ENCODE measurements at regions not wholly inside any gene's neighbourhood (a gene's known extent, or its start where the extent isn't known, plus 50 kb on each side); places are given as distances from the start of the nearest gene placed in this dataset.
A peak's percentile ranks its signal among the peaks of the same experiment; 100 is the strongest.

GRCh38 chr15:70170096-70170699, 72.5 kb upstream of the TLE3 start:
- DNase-seq = no peak

- DNase-seq = no peak
Observed at GRCh38 chr15:70169147-70169546, 71.4 kb upstream of the TLE3 start.

DNA sequence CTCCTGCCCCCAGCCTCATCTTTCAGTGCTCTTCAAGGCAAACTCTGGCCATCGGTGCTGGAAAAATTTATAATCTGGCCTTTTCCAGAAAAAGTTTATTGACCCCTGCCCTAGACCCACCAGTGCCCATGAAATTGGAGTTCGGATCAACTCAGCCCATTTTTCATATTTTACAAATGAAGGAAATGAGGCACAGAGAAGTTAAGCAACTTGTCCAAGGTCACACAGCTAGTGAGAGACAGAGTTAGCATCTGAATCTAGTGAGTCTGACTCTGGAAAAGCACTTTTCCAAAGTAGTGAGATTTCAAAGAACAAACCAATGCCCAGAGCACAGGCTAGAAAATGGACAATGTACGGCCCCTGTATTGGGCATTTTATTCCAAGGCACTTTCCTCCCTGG, 69.4 kb upstream of the TLE3 start:
- no peak for DNase-seq

GRCh38 chr15:70166506-70167087, 68.9 kb upstream of the TLE3 start:
- no peak for DNase-seq

DNA sequence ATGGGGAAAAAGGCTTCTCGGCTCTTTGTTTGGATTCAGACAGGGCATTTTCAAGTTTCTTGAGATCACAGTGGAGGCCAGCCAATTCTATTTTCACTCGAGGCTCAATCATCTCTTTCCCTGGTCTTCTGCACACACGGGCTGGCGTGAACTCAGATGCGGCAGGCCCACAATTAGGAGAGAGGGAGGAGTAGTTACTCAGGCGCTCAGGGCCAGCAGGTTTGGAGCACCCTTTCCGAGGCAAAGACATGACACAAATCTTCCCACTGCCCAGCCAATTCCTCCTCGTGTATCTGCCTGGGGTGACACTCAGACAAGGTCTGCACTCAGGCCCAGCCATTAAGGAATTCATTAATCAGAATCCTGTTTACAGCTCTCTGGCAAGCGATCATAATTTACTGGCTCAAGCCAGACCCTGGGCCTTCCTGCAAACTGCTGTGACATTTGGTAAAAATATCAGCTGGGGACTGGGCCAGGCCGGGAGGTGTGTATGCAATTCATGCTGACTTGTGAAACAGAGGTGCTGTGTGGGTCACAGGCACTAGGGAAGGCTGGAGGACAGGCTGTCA, 68.1 kb upstream of the TLE3 start:
- no peak for DNase-seq

DNA sequence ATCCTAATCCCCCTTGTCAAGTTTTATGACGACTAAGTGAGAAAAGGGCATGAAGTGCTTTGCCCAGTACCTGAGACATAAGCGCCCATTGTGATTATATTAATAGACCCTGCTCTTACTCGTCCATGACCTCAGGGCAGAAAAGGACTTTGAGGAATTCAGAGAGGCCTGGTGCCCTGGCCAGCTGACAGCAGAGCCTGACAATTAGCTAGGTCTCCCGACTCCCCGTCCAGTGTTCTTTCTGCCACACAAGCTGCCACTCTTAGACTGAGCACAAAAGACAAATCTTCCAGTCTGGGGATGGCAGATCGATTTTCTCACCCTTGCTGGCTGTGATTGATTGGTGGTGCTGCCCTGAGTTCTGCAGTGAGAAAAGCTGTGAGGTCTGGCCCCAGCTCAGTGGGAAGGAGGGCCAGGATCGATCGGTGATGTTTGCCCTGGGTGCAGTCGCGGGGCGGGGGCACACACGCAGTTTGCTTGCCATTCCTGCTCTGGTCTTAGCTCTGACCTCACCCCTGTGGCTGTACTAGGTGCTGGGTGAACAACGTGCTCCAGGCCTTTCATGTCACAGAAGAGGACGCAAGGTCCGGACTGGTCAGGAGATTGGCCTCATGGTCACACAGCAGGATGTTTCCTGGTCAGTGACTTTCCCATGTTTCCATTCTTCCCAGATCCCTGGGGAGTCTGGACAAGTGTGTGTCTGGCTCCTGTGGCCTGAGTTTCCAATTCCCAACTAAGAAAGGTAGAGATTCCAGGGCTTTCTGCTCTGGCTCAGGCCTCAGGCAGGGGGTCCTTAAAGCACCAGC, 67.4 kb upstream of the TLE3 start:
- DNase-seq = no peak

GRCh38 chr15:70164156-70164900, 66.6 kb upstream of the TLE3 start:
- no peak for DNase-seq

DNA sequence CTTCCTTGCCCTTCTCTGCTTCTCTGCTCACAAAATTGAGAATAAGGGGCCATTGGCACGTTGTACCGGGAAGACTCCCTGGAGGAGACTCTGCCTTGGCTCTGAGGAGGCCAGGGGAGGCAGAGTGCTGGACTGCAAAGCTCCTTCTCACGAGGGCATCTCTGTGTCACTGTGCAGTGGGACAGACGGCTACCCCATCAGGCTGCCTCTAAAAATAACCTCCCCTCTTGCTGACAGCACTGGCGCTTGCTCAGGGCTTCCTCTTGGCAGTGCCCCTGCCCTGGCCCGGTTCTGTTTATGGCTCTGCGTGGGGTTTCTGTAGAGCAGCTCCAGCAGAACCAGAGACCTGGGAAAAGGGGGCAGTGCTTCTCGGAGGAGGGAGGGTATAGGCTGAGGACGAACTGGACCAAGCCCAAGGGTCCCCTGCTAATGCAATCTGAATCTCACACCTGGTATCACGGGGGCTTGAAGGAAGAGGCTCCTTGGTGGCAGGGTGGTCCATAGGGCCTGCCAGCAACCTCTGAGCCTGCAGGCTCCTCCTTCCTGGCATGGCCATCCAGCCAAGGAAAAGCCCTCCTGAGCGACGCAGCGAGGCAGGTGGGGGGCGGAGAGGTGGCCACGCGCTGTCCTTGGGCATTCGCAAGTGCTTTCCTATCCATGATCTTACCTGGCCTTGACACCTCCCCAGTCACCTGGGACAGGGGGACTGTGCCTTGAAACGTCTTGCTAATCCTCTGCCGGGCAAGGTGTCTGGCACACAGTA, 63.3 kb upstream of the TLE3 start:
- DNase-seq = peak; percentile 56

DNA sequence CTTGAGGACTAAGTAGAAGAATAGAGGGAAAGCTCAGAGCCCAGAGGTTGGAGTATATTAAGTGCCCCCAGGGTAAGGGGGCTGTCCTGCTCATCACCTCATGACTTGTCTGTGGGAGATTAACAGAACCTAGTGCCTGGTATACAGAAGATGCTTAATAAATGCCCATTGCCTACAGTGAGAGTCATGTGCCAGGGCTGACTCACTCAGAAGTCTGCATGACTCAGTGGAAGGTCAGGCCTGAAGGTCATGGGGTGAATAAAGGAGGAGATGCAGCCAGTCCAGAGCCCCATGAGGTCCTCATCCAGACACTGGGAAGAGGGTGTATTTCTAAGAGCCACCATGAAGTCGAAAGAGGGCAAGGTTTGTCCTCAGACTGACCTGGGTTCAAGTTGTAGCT, 62.5 kb upstream of the TLE3 start:
- DNase-seq = peak; percentile 61

GRCh38 chr15:70159713-70160009, 61.9 kb upstream of the TLE3 start:
- DNase-seq = no peak

- DNase-seq = no peak
Observed at GRCh38 chr15:70159001-70159712, 61.4 kb upstream of the TLE3 start.

GRCh38 chr15:70158309-70159000, 60.7 kb upstream of the TLE3 start:
- DNase-seq = no peak

GRCh38 chr15:70156671-70157271, 59.1 kb upstream of the TLE3 start:
- DNase-seq = no peak

GRCh38 chr15:70154718-70155347, 57.1 kb upstream of the TLE3 start:
- DNase-seq = no peak

DNA sequence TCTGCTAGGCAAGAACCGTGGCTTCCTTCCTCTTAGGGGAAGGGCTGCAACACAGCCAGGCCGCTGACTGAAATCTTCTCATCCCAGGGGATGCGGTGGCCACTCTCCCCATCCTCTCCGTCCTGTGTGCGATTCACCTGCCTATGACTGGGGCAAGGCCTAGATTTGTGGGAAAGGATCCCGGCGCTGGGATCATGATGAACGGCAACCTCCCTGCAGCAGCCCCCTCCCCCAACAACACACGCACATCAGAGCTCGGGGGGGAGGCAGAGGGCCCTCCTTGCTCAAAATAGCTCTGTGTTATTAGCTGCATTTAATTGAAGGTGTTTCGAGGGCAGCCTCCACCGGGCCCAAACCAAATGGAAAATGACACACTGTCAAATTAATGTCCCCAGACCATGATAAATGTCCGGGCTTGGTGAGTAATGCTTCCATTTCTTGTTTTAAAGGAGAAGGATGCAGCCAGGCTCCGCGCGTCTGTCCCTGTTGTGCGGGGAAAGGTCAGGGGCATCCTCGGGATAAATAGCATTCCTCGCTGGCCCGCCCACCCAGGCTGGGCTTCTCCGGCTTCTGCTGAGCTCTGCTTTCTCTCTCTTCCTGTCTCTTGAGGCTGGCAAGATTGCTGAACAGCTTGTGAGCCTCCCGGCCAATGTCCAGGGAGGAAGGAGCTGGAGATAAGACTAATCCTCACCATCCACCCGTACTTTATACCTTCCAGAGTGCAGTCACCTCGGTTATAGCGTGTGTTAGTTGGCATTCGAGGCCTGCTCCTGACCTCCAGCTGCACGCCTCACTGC, 56.4 kb upstream of the TLE3 start:
- peak; percentile 40 for DNase-seq

- DNase-seq = peak; percentile 82
Observed at GRCh38 chr15:70152070-70152480, 54.4 kb upstream of the TLE3 start.

DNA sequence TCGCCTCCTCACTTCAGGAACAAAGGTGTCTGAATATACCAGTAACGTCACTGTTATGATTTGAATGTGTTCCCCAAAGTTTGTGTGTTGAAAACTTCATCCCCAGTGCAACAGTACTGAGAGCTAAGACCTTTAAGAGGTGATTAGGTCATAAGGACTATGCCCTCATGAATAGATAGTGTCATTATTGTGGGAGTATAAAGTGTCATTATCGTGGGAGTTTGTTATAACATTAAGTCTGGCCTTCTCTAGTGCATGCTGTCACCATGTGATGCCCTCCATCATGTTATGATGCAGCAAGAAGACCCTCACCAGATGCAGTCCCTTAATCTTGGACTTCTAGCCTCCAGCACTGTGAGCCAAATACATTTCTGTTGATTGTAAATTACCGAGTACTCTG, 53.7 kb upstream of the TLE3 start:
- DNase-seq = peak; percentile 76

DNA sequence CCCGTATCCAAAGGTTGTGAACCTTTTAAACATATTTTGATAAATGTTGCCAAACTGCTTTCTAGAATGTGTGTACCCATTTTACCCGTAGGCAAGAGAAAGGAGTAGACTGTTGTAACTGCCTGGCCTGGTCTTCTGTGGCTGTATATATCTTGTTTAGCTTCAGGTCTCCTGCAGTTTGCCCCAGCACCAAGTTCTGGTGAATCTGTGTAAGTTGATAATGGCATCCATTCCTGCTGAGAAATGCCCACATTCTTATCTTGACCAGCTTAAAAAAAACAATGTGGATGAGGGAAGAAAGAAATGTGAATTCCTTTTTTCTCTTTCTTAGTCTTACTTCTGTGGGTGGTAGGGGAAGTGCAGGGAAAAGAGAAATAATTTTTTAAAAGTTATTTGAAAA, 53.3 kb upstream of the TLE3 start:
- no peak for DNase-seq

DNA sequence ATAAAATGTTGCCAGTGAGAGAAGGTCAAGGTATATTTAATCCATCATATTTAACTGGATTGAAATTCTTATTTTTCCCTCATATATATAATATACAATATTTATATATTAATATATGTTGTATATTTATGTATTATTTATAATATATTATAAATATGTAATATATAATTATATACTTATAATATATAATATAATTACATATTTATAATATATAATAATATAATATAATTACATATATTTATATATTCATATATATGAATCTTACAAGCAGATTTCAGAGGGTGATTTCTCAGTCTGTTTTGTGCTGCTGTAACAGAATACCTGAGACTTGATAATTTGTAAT, 52.7 kb upstream of the TLE3 start:
- no peak for DNase-seq
